Pancreas (tissue), 10 donors: ENCODE measurements at regions not wholly inside any gene's neighbourhood (a gene's known extent, or its start where the extent isn't known, plus 50 kb on each side); places are given as distances from the start of the nearest gene placed in this dataset.

Experiments used
- ATAC-seq, 4 donors: fragments of 200-7000 bp; cut with Tn5 transposase; one replicate each; pipeline versions ENCODE4 v1.8.0 to v1.9.1; 2020; ENCODE audit warnings: mild to moderate bottlenecking in 4 of 4, moderate library complexity in 4 of 4
- DNase-seq, 6 donors: peaks; one replicate each; pipeline ENCODE4 v3.0.0-alpha.2; 2020
- FAIRE-seq: peaks from 2 replicates; lab custom pipeline; 2012; peaks lifted over from hg19 to GRCh38; lab: Jason Lieb, UNC
- H3K27ac ChIP-seq, 4 donors: fragments of 200-600 bp; sonication (generic); 1 replicate in 3 of 4; 2 replicates in 1 of 4; pipeline versions ENCODE4 v1.5.0 to v1.8.0; 2020
- H3K27me3 ChIP-seq, 4 donors: fragments of 200-600 bp; one replicate each; pipeline ENCODE4 v1.8.0; 2021
- H3K36me3 ChIP-seq, 3 donors: fragments of 200-600 bp; sonication (generic) in 1 of 3; one replicate each; pipeline versions ENCODE4 v1.5.0 to v1.8.0; 2020 to 2021
- H3K4me1 ChIP-seq, 3 donors: fragments of 200-600 bp; one replicate each; pipeline ENCODE4 v1.8.0; 2021
- H3K4me3 ChIP-seq, 4 donors: fragments of 200-600 bp; sonication (generic) in 2 of 4; one replicate each; pipeline versions ENCODE4 v1.5.0 to v1.8.0; 2020 to 2021
- H3K9me3 ChIP-seq, 4 donors: fragments of 200-600 bp; one replicate each; pipeline ENCODE4 v1.8.0; 2021
- WGBS, 2 donors: extraction: QIAGEN DNeasy Blood & Tissue Kit; methylation state at CpG; one replicate each; pipeline ENCODE4 v1.1.7; 2013; 5-methylcytosine and 5-hydroxymethylcytosine counted together
- intact Hi-C, 3 donors: fragments of 100-400 bp; cut with DNase I; formaldehyde crosslinking; loops; one replicate each; pipeline versions ENCODE4 v1.11.1 to v1.14.2; 2022
- TF ChIP-seq, protein P1 (sequence below), 4 donors: fragments of 200-600 bp; sonication (generic) in 3 of 4; IDR thresholded peaks; one replicate each; pipeline versions ENCODE4 v1.5.0 to v1.8.0; 2021; ENCODE audit warnings: antibody characterized with exemption in 4 of 4
- donor health status: healthy with polysubstance abuse.
- donor health status: DM: no; HTN: no; CAD: no; lungs with moderate emphysema.
- donor health status: DM: no; HTN: no; CAD: no.
- donor health status: control.
- donor health status: control.
- donor health status: Bipolar disorder and iron deficiency.
- donor health status: DM: yes; HTN: yes; CAD: no.
- donor health status: DM: no; HTN: no; CAD: no.
- donor health status: DM: no; HTN: no; CAD: no.
- donor health status: DM: yes; HTN: yes; CAD: no.

DNA sequence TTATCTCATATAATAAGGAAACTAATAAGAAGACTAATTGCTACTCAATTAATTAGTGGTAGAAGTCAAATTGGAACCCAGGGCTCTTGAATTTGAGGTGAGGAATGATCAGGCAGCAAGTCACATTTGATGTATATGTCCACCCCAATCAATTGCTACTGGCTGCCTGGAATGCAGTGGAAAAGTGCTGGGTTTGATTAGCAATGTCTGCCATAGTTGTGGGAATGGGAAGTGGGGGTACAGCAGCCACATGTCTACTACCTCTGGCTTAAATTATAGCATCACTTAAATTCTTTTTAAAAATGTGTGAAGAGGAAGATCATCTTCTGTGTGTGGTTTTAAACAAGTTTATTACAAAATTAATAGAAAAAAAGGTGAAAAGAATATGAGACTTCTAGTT is 50.8 kb upstream of the NAV2 start:
- no peaks in the 10 kb centered on the region for H3K36me3 ChIP-seq
- H3K27me3 ChIP-seq, result no peaks in the 10 kb centered on the region
- H3K4me3 ChIP-seq, result no peak overlapping the region
- no peak overlapping the region for H3K27ac ChIP-seq
- ATAC-seq, result no peak
- TF ChIP-seq, protein P1, sequence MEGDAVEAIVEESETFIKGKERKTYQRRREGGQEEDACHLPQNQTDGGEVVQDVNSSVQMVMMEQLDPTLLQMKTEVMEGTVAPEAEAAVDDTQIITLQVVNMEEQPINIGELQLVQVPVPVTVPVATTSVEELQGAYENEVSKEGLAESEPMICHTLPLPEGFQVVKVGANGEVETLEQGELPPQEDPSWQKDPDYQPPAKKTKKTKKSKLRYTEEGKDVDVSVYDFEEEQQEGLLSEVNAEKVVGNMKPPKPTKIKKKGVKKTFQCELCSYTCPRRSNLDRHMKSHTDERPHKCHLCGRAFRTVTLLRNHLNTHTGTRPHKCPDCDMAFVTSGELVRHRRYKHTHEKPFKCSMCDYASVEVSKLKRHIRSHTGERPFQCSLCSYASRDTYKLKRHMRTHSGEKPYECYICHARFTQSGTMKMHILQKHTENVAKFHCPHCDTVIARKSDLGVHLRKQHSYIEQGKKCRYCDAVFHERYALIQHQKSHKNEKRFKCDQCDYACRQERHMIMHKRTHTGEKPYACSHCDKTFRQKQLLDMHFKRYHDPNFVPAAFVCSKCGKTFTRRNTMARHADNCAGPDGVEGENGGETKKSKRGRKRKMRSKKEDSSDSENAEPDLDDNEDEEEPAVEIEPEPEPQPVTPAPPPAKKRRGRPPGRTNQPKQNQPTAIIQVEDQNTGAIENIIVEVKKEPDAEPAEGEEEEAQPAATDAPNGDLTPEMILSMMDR (IDR thresholded peaks at IDR 0.05), result no peak
- no peak for FAIRE-seq
- no peaks in the 10 kb centered on the region for H3K4me1 ChIP-seq
- H3K9me3 ChIP-seq, result no peaks in the 10 kb centered on the region
- DNase-seq, result no peak
- intact Hi-C loops, result no loop called here

DNA sequence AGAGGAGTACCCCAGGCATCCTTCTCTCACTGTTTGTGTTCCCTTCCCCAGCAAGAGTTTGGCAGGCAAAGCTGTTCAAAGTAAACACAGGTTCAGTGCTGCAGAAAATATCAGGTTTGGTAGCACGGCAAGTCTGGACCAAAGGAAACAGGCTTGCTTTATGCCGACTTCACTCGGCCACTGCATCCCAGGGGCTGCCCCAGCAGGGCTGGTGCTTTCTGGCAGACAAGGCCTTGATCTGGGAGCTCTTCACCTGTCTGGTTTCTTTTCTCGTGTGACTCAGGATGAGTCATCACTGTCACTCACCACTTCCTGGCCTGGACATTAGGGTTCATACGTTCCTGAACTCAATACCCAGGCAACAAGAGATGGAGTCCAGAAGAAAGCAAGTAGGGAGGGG is 52.6 kb upstream of the NAV2 start:
- WGBS, 2 donors, result 35 to 45% methylated on average over 5 of the region's 5 CpGs
- H3K27ac ChIP-seq, result no peak overlapping the region
- H3K9me3 ChIP-seq, result no peaks in the 10 kb centered on the region
- no peaks in the 10 kb centered on the region for H3K27me3 ChIP-seq
- TF ChIP-seq, protein P1 (IDR thresholded peaks at IDR 0.05), result no peak
- intact Hi-C loops, result no loop called here
- DNase-seq (no peak), ATAC-seq (peak in 3 of 4 donors; percentile 29 to 74 (median 57)), FAIRE-seq (no peak)
- H3K4me1 ChIP-seq, result no peaks in the 10 kb centered on the region
- no peak overlapping the region for H3K4me3 ChIP-seq
- H3K36me3 ChIP-seq, result no peaks in the 10 kb centered on the region

DNA sequence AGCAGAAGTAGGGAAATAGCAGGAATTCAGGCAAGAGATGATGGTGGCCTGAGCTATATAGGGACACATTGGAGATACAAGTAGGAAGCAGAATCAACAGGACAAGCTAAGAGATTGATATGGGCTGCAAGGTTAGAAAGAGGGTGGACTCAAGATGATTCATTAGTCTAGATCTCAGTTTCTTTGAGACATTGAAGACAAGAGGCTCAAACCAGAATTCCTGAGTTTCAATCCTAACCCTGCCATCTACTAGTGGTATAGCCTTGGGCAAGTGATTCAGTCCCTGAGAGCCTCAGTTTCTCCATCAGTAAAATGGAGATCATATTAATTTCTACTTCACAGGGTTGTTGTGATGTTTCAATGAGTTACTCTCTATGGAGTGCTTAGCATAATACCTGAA is 53.1 kb upstream of the NAV2 start:
- H3K4me3 ChIP-seq, result no peak overlapping the region
- no peak for FAIRE-seq
- H3K4me1 ChIP-seq, result no peaks in the 10 kb centered on the region
- DNase-seq, result no peak
- no peaks in the 10 kb centered on the region for H3K27me3 ChIP-seq
- intact Hi-C loops, result no loop called here
- H3K36me3 ChIP-seq, result no peaks in the 10 kb centered on the region
- H3K9me3 ChIP-seq, result no peaks in the 10 kb centered on the region
- TF ChIP-seq, protein P1 (IDR thresholded peaks at IDR 0.05), result no peak
- ATAC-seq, result no peak
- no peak overlapping the region for H3K27ac ChIP-seq

DNA sequence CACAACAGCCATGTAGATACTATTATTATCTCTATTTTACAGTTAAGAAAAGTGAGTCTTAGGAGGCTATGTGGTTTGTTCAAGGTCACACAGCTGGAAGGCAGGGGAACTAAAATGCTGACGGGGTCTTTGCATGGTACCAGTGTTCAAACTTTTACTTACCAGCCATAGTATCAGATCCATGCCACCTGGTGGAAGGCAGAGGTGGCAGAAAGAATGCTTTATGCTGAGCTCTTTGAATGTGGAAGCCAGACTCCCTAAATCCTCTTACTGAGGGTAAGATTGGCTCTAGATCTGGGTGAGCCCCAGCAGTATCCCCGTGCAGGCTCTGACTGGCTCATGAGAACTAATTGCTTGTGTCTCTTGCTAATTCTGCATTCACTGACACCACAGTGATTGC is 54.3 kb upstream of the NAV2 start:
- H3K4me3 ChIP-seq, result no peak overlapping the region
- H3K9me3 ChIP-seq, result no peaks in the 10 kb centered on the region
- no peaks in the 10 kb centered on the region for H3K4me1 ChIP-seq
- intact Hi-C loops, result no loop called here
- FAIRE-seq, result no peak
- no peaks in the 10 kb centered on the region for H3K27me3 ChIP-seq
- H3K36me3 ChIP-seq, result no peaks in the 10 kb centered on the region
- 20 to 35% methylated on average over 2 of the region's 2 CpGs for WGBS, 2 donors
- no peak for ATAC-seq
- DNase-seq, result no peak
- no peak overlapping the region for H3K27ac ChIP-seq
- TF ChIP-seq, protein P1 (IDR thresholded peaks at IDR 0.05), result no peak

DNA sequence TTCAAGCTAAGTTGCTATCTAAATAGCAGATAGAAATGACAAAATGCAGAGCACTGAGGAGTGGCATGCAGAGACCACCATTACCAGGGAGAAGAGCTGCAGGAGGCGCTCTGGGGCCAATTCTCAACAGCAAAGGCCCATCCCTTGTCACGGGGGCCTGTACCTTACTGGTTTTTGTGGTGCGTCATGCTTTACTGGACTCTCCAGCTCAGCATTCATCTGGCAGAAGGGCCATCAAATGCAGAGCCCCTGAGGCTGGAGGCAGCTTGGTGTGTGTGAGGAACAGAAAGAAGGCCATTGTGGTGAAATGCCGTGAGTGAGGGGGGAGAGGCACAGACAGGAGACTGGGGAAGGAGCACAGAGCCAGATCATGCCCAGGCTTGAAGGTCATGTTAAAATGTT is 56.5 kb upstream of the NAV2 start:
- FAIRE-seq (no peak), DNase-seq (no peak), ATAC-seq (no peak)
- intact Hi-C loops, result no loop called here
- Histone ChIP-seq H3K4me3 (no peak overlapping the region), H3K9me3 (no peaks in the 10 kb centered on the region), H3K27me3 (no peaks in the 10 kb centered on the region), H3K36me3 (no peaks in the 10 kb centered on the region), H3K27ac (no peak overlapping the region), H3K4me1 (no peaks in the 10 kb centered on the region)
- TF ChIP-seq, protein P1 (IDR thresholded peaks at IDR 0.05), result no peak
- WGBS, 2 donors, result 88 to 91% methylated on average over 4 of the region's 4 CpGs
